HG03354 (cell line): ENCODE measurements at regions not wholly inside any gene's neighbourhood (a gene's known extent, or its start where the extent isn't known, plus 50 kb on each side); places are given as distances from the start of the nearest gene placed in this dataset.
"Not testable (repeated sequence)": the region's sequence is repeated elsewhere in the genome, so short reads cannot be mapped to it uniquely, and the experiment has no call there.

Source experiments
- ATAC-seq: cut with Tn5 transposase; IDR thresholded peaks from one replicate; pipeline ENCODE4 v1.9.1; 2021; ENCODE audit warnings: mild to moderate bottlenecking; ENCODE audit not compliant: unreplicated experiment, poor library complexity, severe bottlenecking

DNA sequence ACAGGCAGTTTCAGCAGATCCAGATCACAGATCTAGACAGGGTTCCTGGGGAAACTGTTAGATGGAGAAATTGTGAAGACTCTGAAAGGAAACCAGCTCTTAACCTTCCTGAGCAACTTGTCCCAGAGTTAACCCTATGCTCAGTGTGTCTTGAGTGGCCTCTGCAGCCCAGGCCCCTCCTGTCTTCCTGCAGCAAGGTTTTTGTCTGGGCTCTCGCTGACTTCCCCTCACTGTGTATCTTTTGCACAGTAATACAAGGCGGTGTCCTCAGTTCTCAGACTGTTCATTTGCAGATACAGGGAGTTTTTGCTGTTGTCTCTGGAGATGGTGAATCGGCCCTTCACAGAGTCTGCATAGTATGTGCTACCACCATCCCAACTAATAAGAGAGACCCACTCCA, 943.6 kb downstream of the TMEM121 start:
- ATAC-seq: not testable (repeated sequence)

DNA sequence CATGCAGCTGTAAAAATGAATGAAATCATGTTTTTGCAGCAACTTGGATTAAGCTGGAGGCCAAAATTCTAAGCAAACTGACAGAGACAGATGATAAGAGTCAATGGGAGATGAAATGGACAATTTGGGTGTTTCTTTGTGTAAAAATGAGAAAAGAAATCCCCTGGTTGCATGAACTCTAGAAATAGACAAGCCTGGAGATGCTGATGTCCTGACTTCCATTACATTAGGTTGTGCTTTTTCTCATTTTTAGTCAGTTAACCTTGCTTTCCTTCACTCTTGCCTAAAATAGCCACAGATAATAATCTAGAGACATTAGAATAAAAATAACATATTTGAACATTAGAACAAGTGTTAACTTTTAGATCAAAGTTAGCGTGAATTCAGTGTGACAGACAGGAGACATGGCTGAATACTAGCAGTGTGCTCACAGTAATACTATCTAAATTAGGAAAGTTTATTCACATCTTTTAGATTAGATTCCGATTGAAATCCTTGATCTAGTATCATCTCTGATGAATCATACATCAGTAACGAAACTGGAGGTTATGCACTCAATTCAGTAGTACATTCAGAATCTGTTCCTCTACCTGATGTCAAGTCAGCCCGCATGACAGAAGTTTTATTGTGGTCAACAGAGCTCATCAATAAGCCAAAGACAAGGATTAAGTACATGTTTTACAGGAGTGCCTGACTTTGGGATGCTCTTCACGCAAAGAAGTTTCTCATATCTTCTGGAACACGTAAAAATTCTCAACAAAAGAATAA, 948.1 kb downstream of the TMEM121 start:
- not testable (repeated sequence) for ATAC-seq

DNA sequence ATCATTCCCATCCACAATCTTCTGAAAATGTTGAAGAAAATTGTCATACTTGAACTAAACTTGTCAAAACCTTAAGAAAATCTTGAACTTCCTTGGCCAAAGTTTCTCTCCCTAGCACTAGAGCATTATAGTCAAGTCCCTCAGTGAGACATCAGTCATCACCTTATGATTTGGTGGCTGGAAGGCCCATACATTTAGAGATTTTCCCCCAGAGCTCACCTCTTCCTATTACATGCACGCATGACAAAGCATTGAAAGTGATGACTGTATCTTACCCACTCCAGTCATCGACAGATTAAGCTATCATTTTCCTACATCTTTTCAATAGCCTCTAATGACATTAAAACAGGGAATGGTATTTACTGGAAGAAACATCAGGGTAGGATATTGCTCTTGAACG, 948.8 kb downstream of the TMEM121 start:
- ATAC-seq: not testable (repeated sequence)

DNA sequence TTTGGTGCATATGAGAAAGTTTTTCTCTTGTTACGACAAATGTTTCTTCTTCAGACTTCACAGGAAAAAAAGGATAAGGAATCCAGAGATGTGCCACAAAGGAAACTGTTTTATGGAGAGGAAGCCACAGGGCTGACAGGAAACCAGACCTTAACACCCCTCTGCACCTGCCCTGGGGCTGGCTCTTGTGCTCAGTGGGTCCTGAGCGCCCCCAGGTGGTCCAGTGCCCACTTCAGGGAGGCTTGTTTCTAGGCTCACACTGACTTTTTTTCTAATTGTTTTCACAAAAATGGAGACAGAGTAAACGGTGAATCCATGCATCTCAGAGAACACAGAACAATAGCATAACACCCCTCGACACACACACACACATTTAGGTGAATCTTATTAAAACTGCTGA, 951.2 kb downstream of the TMEM121 start:
- not testable (repeated sequence) for ATAC-seq

DNA sequence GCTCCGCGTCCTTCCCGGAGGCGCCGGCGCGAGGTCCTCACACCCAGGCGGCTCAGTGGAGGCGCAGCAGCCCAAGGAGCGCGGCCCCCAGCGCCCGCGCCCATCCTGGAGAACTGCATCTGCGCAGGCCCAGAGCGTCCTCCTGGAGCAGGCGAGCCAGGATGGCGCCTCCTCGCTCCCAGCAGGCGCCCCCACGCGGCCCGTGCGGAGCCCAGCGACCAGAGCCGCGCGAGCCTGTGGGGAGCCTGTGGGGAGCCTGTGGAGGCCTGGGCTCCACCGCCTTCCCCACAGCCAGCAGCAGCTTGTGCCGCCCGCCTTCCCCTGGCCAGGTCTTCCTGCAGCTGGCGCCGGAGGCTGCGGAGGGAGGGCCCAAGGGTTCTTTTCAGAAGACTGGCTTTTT, 953.9 kb downstream of the TMEM121 start:
- not testable (repeated sequence) for ATAC-seq

DNA sequence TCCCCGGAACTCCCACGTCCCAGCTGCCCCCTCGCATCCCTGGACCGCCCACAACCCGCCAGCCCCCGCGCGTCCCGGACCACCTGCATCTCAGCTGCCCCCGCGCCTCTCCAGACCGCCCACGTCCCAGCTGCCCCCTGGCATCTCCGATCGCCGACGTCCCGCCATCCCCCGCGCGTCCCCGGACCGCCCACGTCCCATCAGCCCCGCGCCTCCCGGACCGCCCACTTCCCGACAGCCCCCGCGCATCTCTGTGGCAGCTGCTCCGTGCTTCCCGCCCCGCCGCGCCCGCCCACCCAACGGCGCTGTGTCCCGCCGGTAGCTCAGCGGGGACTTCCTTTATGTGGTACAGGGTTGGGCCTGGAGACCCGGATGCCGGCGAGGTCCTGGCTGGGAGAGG, 955.8 kb downstream of the TMEM121 start:
- ATAC-seq: not testable (repeated sequence)

DNA sequence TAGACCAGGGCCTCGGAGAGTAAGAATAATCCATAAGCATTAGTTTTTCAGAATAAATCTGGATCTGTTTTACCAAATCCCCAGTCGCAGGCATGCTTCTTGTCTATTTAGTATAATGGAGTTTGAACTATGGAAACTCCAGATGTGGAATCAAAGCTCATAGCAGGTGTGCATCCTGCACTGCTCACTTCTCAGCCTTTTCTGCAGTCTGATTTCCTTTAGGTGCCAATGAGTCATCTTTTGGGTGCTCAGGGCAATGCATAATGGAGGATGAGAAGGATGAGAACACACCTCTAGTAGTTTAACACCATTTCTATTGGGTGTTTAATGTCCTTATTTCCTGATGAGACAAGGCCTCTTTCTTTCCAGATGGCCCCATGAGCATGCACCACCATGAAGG, 961.2 kb downstream of the TMEM121 start:
- ATAC-seq: no peak

DNA sequence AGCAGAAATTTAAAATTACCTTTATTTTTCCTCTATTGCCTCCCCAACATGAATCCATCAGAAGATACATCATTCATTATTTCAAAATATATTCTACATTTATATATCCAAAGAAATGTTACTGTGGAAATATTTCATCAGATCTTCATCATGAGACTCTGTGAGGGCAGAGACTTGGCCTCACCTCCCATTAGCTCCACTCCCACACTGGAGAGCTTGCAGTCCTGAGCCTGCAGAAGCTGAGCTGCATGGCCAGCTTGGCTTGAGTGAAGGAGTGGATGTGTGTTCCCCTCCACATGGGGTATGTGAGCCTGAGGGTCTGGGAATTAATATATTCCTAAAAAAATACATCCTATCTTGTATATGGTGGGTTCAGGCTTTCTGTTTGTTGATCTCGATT, 961.9 kb downstream of the TMEM121 start:
- ATAC-seq: no peak

DNA sequence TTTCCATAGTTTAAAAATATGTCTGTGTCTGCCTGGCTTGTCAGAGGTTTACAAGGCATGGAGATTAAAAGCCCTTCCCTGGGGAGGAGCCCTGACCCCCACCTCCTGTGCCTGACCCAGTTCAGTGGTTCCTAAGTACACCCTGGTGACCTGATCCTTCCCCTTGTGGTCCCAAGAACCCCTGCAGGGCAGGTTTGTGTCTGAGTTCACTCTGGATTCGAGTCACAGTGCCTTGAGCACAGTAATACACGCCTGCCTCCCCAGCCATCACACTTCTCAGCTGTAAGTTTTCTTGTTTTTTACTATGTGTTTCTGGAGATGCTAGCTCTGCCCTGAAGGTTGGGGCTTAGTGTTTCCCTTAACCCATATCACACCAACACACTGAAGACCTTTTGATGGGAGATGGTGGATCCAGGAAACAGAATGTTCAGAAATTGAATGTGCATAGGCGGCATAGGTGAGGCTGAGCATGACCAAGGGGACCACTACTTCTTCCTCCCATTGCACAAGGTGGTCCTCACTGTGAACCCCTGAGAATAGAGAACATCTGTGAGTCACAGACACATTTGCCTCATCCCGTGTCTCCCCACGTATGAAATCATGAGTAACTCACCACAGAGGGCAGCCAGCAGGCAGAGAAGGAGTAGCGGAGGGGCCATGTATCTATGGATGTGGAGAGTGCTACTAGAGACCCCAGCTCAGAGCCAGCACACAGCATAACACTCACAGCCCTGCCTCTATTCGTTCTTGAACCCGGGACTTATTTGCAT, 962.9 kb downstream of the TMEM121 start:
- no peak for ATAC-seq

DNA sequence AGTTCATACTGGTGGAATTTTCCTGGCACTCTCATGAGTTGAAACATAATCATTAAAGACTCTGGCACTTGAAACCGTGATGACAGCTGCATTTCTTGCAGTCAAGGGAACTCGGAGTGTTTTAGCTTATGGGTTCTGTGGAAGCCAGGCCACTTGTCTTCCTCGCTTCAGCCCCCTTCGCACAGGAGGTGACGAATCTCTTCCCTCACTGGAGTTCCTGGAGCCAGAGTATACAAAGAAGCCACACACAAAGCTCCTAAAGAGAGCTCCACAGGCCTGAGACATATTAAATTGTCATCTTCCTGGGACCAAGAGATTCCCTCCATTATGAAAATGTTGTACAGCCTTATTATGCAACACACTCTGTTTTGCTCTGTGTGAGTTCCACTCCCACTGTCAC, 964.1 kb downstream of the TMEM121 start:
- ATAC-seq: no peak

DNA sequence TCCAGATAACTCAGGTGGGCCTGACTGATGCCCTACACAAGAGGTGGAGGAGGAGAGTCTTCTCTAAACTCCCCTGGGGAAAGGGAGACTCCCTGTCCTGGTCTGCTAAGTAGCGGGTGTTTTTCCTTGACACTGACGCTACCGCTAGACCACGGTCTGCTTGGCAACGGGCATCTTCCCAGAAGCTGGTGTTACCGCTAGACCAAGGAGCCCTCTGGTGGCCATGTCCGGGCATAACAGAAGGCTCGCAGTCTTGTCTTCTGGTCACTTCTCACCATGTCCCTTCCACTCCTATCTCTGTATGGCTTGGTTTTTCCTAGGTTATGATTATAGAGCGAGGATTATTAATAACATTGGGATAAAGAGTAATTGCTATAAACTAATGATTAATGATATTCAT, 965.5 kb downstream of the TMEM121 start:
- no peak for ATAC-seq

DNA sequence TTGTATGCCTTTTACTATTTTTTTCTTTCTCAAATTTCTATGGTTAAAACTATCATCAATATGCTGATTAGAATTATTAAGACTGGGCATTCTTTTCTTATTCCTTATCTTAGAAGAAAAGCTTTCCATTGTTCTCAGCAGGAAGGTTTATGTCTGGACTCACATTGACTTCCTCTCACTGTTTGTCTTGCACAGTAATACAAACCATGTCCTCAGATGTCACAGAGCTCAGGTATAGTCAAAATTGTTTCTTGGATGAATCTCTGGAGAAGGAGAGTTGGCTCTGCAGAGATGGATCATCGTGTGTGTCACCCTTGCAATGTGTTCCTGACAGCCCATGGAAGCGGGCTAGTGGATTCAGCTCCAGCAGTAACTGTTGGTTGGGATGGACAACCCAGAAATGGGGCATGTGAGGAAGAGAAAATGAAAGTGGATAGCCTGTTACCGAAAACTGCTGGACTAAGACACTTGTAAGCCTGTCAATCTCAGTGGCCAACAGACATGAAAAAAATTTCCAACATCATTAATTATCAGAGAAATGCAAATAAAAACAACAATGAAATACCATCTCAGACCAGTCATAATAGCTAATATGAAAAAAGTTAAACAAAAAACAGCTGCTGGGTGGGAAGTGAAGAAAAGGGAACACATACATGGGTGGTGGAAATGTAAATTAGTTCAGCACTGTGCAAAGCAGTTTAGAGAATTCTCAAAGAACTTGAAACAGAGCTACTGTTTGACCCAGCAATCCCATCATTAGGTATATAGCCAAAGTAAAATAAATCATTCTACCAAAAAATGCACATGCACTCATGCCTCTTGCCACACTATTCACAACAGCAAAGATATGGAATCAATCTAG, 967.8 kb downstream of the TMEM121 start:
- no peak for ATAC-seq

DNA sequence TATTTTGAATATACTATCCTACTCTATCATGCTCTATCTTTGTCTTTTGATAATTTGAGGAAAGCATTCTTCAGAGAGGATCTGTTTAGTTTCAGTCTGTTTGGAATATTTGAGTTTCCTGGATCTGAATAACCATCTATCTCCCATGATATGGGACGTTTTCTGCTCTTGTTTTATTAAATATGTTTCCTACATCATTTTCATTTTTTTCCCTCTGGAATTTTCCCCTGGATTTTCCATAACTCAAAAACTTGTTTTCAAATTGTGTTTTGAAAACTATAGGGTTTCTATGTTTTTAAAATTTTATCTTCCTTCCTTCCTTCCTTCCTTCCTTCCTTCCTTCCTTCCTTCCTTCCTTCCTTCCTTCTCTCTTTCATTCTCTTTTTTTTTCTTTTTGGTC, 974.2 kb downstream of the TMEM121 start:
- ATAC-seq: no peak

DNA sequence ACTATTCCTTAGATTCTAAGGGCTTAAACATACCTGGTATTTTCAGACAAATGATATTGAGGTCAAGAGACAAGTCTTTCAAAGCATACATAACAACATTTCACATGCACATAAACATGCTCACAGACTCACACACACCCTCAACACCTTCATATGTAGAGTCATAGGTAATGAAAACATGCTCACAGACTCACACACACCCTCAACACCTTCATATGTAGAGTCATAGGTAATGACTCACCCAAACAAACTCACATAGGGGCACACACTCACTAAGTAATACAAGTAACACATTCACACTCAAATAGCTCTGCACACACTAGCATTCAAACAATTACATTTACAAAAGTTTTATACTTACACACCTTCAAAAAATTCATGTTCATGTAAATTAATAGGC, 975.5 kb downstream of the TMEM121 start:
- ATAC-seq: no peak

DNA sequence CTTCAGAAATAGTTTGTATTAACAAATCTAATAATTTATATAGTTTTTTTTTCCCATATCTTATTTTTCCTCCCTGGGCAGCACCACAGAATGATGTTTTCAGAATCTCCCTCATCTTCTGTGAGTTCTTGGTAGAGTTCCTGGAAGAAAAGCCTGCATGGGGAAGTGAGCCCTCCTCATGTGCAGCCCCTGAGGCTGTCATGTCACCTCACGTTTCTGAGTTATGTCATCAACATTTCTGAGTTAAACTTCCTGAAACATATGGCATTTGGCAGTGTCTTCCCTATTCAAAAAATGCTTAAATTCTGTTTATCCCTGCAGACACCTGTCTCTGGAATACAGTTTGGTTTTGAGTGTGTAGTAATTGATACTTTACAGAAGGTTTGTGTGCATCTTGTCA, 979.0 kb downstream of the TMEM121 start:
- no peak for ATAC-seq

DNA sequence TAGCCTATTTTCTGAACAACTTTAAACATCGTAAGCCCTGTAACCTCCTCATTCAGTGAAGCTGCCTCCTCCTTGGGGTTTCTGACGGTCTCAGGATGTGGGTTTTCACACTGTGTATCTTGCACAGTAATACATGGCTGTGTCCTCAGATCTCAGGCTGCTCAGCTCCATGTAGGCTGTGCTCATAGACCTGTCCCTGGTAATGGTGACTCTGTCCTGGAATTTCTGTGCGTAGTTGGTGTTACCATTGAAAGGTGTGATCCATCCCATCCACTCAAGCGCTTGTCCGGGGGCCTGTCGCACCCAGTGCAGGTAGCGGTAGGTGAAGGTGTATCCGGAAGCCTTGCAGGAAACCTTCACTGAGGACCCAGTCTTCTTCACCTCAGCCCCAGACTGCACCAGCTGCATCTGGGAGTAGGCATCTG, 980.5 kb downstream of the TMEM121 start:
- no peak for ATAC-seq

DNA sequence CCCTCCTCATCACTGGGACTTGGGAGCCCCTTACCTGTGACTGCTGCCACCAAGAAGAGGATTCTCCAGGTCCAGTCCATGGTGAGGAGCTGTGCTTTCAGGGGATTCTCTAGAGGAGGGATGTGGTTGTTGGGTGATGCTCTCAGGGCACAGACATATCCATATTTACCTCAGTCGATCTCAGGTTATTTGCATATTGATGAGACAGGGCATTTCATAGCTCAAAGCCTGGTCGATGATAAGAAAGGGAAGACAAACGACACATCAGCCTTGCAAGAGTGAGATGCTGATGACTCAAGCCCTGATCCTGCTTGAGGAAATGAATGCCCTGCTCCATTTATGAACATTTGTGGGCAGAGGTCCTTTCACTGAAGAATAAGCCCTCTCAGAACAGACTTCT, 981.0 kb downstream of the TMEM121 start:
- no peak for ATAC-seq

DNA sequence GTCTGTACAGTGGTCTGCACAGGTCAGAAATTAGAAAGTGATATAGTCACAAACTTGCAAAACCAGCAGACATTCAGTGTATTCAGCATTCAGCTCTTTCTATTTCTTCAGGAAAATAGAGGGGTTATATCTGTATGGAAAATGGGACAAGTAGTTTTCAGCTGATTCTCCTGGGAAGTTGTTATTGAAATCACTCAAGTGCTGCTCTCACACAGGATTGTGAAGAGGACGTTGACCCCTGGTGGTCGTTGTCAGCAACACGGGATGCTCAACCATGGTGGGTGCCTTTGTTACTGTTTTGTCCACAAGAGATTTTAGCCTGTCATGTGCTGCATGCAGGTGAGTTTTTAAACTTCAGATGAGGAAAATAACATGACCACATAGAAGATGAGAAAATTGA, 981.8 kb downstream of the TMEM121 start:
- ATAC-seq: no peak

DNA sequence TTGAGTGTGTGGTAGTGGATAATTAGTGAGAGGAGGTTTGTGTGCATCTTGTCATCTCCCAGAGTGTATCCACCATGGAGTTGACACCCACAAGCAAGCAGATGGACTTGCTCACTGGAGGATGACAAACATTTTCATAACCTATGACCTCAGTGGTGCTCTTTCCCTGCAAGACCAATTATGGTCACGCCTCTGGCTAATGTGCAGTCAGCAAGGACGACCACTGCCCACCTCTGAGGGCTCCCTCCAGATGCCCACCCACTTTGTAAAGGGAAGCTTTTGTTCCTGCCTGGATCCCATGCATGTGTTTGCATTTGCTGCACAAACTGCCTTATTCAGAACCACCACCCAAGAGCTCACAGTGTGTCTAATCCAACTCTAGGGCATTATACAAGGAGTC, 982.8 kb downstream of the TMEM121 start:
- no peak for ATAC-seq

DNA sequence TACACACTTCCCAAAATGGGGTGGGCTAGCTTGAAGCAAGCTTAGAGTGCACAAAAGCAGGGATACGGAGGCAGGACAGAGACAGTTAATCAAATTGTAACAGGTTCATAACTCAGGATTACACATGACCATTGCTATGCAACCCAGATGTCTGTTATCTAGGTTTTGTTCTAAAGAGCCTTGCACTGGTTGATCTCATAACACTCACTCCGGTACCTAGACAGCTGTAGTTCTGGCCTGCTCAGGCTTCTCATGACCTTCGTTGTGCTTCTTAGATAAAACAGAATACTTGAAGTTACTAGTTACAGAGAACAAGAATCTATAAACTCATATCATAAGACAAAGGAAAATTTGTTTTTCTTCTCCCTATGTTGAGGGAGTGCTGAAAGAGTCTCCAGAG, 983.4 kb downstream of the TMEM121 start:
- no peak for ATAC-seq
